ENCODE measurements at regions not wholly inside any gene's neighbourhood (a gene's known extent, or its start where the extent isn't known, plus 50 kb on each side); places are given as distances from the start of the nearest gene placed in this dataset.

GRCh38 chr9:116020146-116020545 lies 133.4 kb upstream of the PAPPA start:
- Histone ChIP-seq H3K9me3 (ENCODE audit: severe bottlenecking) (no peaks in the 10 kb centered on the region), H3K27me3 (ENCODE audit: insufficient read depth, low read depth, severe bottlenecking) (no peaks in the 10 kb centered on the region), H3K27ac (no peak overlapping the region), H3K36me3 (no peaks in the 10 kb centered on the region), H3K4me3 (ENCODE audit: low read depth, low read length) (no peak overlapping the region)
- no peak for DNase-seq
- TF ChIP-seq CTCF (IDR thresholded peaks at IDR 0.05; ENCODE audit: low read depth, low read length): no peak

GRCh38 chr9:116020801-116021200 lies 132.8 kb upstream of the PAPPA start:
- TF ChIP-seq CTCF (IDR thresholded peaks at IDR 0.05; ENCODE audit: low read depth, low read length): no peak
- Histone ChIP-seq H3K27me3 (ENCODE audit: insufficient read depth, low read depth, severe bottlenecking) (no peaks in the 10 kb centered on the region), H3K4me3 (ENCODE audit: low read depth, low read length) (no peak overlapping the region), H3K9me3 (ENCODE audit: severe bottlenecking) (no peaks in the 10 kb centered on the region), H3K27ac (no peak overlapping the region), H3K36me3 (no peaks in the 10 kb centered on the region)
- DNase-seq: no peak

DNA sequence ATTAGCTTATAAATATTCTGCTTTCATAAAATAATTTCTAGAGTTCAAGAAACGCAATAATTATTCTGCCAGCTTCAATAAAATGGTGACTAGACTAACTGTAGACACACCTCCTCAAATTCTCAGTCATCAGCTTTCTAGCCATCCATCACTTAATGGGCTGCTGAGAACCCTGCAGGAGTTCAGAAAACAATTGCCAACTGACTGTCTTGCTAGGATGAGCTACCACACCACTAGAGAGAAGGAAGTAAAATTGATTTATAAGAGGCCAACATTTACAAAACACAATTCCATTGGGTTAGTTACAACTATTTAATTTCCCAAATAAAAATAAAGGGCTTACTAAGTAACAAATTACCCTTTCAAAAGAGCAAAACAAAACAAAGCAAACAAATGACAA lies 126.5 kb upstream of the PAPPA start:
- TF ChIP-seq CTCF (IDR thresholded peaks at IDR 0.05; ENCODE audit: low read depth, low read length): no peak
- Histone ChIP-seq H3K4me3 (ENCODE audit: low read depth, low read length) (no peak overlapping the region), H3K27me3 (ENCODE audit: insufficient read depth, low read depth, severe bottlenecking) (no peaks in the 10 kb centered on the region), H3K27ac (no peak overlapping the region), H3K9me3 (ENCODE audit: severe bottlenecking) (no peaks in the 10 kb centered on the region), H3K36me3 (no peaks in the 10 kb centered on the region)
- no peak for DNase-seq

GRCh38 chr9:116027511-116027910 lies 126.1 kb upstream of the PAPPA start:
- no peak for DNase-seq
- Histone ChIP-seq H3K9me3 (ENCODE audit: severe bottlenecking) (no peaks in the 10 kb centered on the region), H3K27ac (no peak overlapping the region), H3K4me3 (ENCODE audit: low read depth, low read length) (no peak overlapping the region), H3K36me3 (no peaks in the 10 kb centered on the region), H3K27me3 (ENCODE audit: insufficient read depth, low read depth, severe bottlenecking) (no peaks in the 10 kb centered on the region)
- TF ChIP-seq CTCF (IDR thresholded peaks at IDR 0.05; ENCODE audit: low read depth, low read length): no peak

- no peaks in the 10 kb centered on the region for H3K27me3 ChIP-seq (ENCODE audit: insufficient read depth, low read depth, severe bottlenecking)
- no peaks in the 10 kb centered on the region for H3K9me3 ChIP-seq (ENCODE audit: severe bottlenecking)
- no peaks in the 10 kb centered on the region for H3K36me3 ChIP-seq
- no peak for DNase-seq
- no peak overlapping the region for H3K27ac ChIP-seq
- no peak for TF ChIP-seq CTCF (IDR thresholded peaks at IDR 0.05; ENCODE audit: low read depth, low read length)
- H3K4me3 ChIP-seq (ENCODE audit: low read depth, low read length): no peak overlapping the region
These were observed 125.6 kb upstream of the PAPPA start for GRCh38 chr9:116027951-116028350.

DNA sequence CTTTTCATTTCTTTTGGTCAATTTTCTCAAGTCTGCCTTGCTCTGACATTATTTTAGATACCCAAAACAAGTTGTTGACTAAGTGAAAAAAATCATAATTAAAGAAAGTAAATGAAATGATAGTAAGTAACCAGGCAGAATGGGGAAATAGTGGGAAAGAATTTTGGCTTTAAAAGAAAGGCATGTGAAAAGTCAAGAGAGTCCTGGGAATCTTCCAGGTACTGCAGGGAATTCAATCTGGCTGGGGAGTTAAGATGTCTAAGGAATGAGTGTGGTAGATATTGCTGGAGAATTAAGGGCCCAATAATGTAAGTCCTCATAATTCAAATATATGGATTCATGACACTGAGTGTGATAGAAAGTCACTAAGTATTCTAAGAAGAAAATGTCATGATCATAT lies 123.1 kb upstream of the PAPPA start:
- H3K9me3 ChIP-seq (ENCODE audit: severe bottlenecking): no peaks in the 10 kb centered on the region
- H3K27ac ChIP-seq: no peak overlapping the region

More for the DNA sequence above, 123.1 kb upstream of the PAPPA start:
- H3K27me3 ChIP-seq (ENCODE audit: insufficient read depth, low read depth, severe bottlenecking): no peaks in the 10 kb centered on the region
- DNase-seq: no peak
- no peaks in the 10 kb centered on the region for H3K36me3 ChIP-seq
- no peak for TF ChIP-seq CTCF (IDR thresholded peaks at IDR 0.05; ENCODE audit: low read depth, low read length)
- no peak overlapping the region for H3K4me3 ChIP-seq (ENCODE audit: low read depth, low read length)

Data from WERI-Rb-1 (cell line).